Neural progenitor cell (in vitro differentiated cells): ENCODE measurements at regions not wholly inside any gene's neighbourhood (a gene's known extent, or its start where the extent isn't known, plus 50 kb on each side); places are given as distances from the start of the nearest gene placed in this dataset.
"Not testable (repeated sequence)": the region's sequence is repeated elsewhere in the genome, so short reads cannot be mapped to it uniquely, and the experiment has no call there.

ENCODE experiments used
- DNase-seq: peaks from one replicate; pipeline ENCODE4 v3.0.0-alpha.2; 2016; ENCODE audit warnings: low spot score
- H2AFZ ChIP-seq: fragments of 200-600 bp; sonication (generic); replicated peaks from 2 replicates; pipeline ENCODE4 v1.6.1; 2016; ENCODE audit warnings: antibody characterized with exemption
- H3F3A ChIP-seq: fragments of 200-600 bp; sonication (generic); 2 replicates; pipeline ENCODE4 v1.6.1; 2016; ENCODE audit warnings: antibody characterized with exemption, low read depth
- H3K27ac ChIP-seq: fragments of 200-600 bp; sonication (generic); 2 replicates; pipeline ENCODE4 v1.5.1; 2016; ENCODE audit warnings: mild to moderate bottlenecking
- H3K27me3 ChIP-seq: fragments of 200-600 bp; sonication (generic); 2 replicates; pipeline ENCODE4 v1.6.1; 2016; ENCODE audit warnings: mild to moderate bottlenecking, moderate library complexity
- H3K36me3 ChIP-seq: fragments of 200-600 bp; sonication (generic); 2 replicates; pipeline ENCODE4 v1.5.1; 2016
- H3K4me1 ChIP-seq: fragments of 200-600 bp; sonication (generic); 2 replicates; pipeline ENCODE4 v1.6.1; 2016; ENCODE audit warnings: mixed run types
- H3K4me2 ChIP-seq: fragments of 200-600 bp; sonication (generic); 2 replicates; pipeline ENCODE4 v1.6.1; 2016
- H3K4me3 ChIP-seq: fragments of 200-600 bp; sonication (generic); 2 replicates; pipeline ENCODE4 v1.5.1; 2016
- H3K79me2 ChIP-seq: fragments of 200-600 bp; sonication (generic); 2 replicates; pipeline ENCODE4 v1.6.1; 2016; ENCODE audit warnings: low read depth
- H3K9ac ChIP-seq: fragments of 200-600 bp; sonication (generic); 2 replicates; pipeline ENCODE4 v1.6.1; 2016
- H3K9me3 ChIP-seq: fragments of 200-600 bp; sonication (generic); 2 replicates; pipeline ENCODE4 v1.5.1; 2016; ENCODE audit warnings: low read depth
- H4K20me1 ChIP-seq: fragments of 200-600 bp; sonication (generic); 2 replicates; pipeline ENCODE4 v1.6.1; 2016; ENCODE audit warnings: low read depth
- H3K27ac Mint-ChIP-seq: 3 replicates; pipeline ENCODE4 v1.8.0; 2021; ENCODE audit warnings: mixed read lengths
- H3K27me3 Mint-ChIP-seq: 2 replicates; pipeline ENCODE4 v1.8.0; 2022; ENCODE audit warnings: low read depth, mild to moderate bottlenecking, inconsistent platforms, moderate library complexity, mixed read lengths; ENCODE audit not compliant: insufficient read depth
- H3K36me3 Mint-ChIP-seq: 3 replicates; pipeline ENCODE4 v1.8.0; 2021; ENCODE audit warnings: mixed read lengths
- H3K4me1 Mint-ChIP-seq: 3 replicates; pipeline ENCODE4 v1.8.0; 2021; ENCODE audit warnings: mixed read lengths
- H3K4me3 Mint-ChIP-seq: 3 replicates; pipeline ENCODE4 v1.8.0; 2021; ENCODE audit warnings: mild to moderate bottlenecking, moderate library complexity, mixed read lengths
- H3K9me3 Mint-ChIP-seq: 3 replicates; pipeline ENCODE4 v1.8.0; 2020; ENCODE audit warnings: mixed read lengths
- CTCF ChIP-seq: fragments of 200-600 bp; sonication (generic); IDR thresholded peaks from 2 replicates; pipeline ENCODE4 v1.5.1; 2017; ENCODE audit warnings: antibody characterized with exemption, mild to moderate bottlenecking
- EZH2 ChIP-seq: fragments of 200-600 bp; sonication (generic); IDR thresholded peaks from 2 replicates; pipeline ENCODE4 v1.6.1; 2017; ENCODE audit warnings: antibody characterized with exemption, mild to moderate bottlenecking, moderate library complexity
- EZH2phosphoT487 ChIP-seq: fragments of 200-600 bp; sonication (generic); IDR thresholded peaks from 2 replicates; pipeline ENCODE4 v1.6.1; 2017; ENCODE audit warnings: antibody characterized with exemption

- DNase-seq = no peak
- no peak overlapping the region for H2AFZ ChIP-seq
- no peak overlapping the region for H3K4me3 Mint-ChIP-seq
- H3F3A ChIP-seq = peaks cover 10% of the 10 kb centered on the region
- no peak overlapping the region for H3K27ac Mint-ChIP-seq
- no peaks in the 10 kb centered on the region for H3K36me3 Mint-ChIP-seq
- no peak overlapping the region for H3K4me3 ChIP-seq
- H3K27me3 Mint-ChIP-seq = no peaks in the 10 kb centered on the region
- peaks cover 11% of the 10 kb centered on the region for H3K4me1 Mint-ChIP-seq
- H3K27ac ChIP-seq = no peak overlapping the region
- no peaks in the 10 kb centered on the region for H3K36me3 ChIP-seq
- no peaks in the 10 kb centered on the region for H3K27me3 ChIP-seq
- no peaks in the 10 kb centered on the region for H3K9me3 ChIP-seq
- no peak overlapping the region for H3K9ac ChIP-seq
- H3K79me2 ChIP-seq = no peaks in the 10 kb centered on the region
- no peak overlapping the region for H3K4me2 ChIP-seq
- no peaks in the 10 kb centered on the region for H4K20me1 ChIP-seq
- H3K9me3 Mint-ChIP-seq = peaks cover 17% of the 10 kb centered on the region
- TF ChIP-seq EZH2phosphoT487 (no peak), EZH2 (no peak), CTCF (no peak)
- H3K4me1 ChIP-seq = peaks cover 14% of the 10 kb centered on the region
Measured at GRCh38 chr12:92059960-92060359, 85.7 kb downstream of the BTG1 start.

GRCh38 chr12:92058664-92059063 is 87.0 kb downstream of the BTG1 start:
- no peak overlapping the region for H3K4me2 ChIP-seq
- H3K9ac ChIP-seq = no peak overlapping the region
- H3K4me1 Mint-ChIP-seq = peaks cover 8% of the 10 kb centered on the region
- H3K36me3 Mint-ChIP-seq = no peaks in the 10 kb centered on the region
- no peak for TF ChIP-seq EZH2phosphoT487
- TF ChIP-seq EZH2 = no peak
- no peak for TF ChIP-seq CTCF
- peaks cover 14% of the 10 kb centered on the region for H3K4me1 ChIP-seq
- H3K27ac Mint-ChIP-seq = no peak overlapping the region
- no peaks in the 10 kb centered on the region for H3K27me3 ChIP-seq
- no peaks in the 10 kb centered on the region for H3K27me3 Mint-ChIP-seq
- no peaks in the 10 kb centered on the region for H3K79me2 ChIP-seq
- H3K4me3 Mint-ChIP-seq = no peak overlapping the region
- no peak overlapping the region for H2AFZ ChIP-seq
- peaks cover 17% of the 10 kb centered on the region for H3K9me3 Mint-ChIP-seq
- no peak for DNase-seq
- no peak overlapping the region for H3K4me3 ChIP-seq
- H3K27ac ChIP-seq = no peak overlapping the region
- H3F3A ChIP-seq = peaks cover 10% of the 10 kb centered on the region
- H3K36me3 ChIP-seq = no peaks in the 10 kb centered on the region
- no peaks in the 10 kb centered on the region for H3K9me3 ChIP-seq
- H4K20me1 ChIP-seq = no peaks in the 10 kb centered on the region

- H3K36me3 ChIP-seq, H3K4me3 Mint-ChIP-seq, H3K36me3 Mint-ChIP-seq, H3K27me3 Mint-ChIP-seq, H2AFZ ChIP-seq, H3K27ac ChIP-seq, H3K9ac ChIP-seq, H3K79me2 ChIP-seq, DNase-seq, H3K4me2 ChIP-seq, H3K27ac Mint-ChIP-seq, H3F3A ChIP-seq, H4K20me1 ChIP-seq, H3K4me3 ChIP-seq, H3K27me3 ChIP-seq, H3K4me1 ChIP-seq, H3K9me3 ChIP-seq, H3K4me1 Mint-ChIP-seq: not testable (repeated sequence)
- H3K9me3 Mint-ChIP-seq = peaks cover 18% of the 10 kb centered on the region
Measured at GRCh38 chr12:92056756-92057155, 88.9 kb downstream of the BTG1 start.

- H3K36me3 Mint-ChIP-seq = no peaks in the 10 kb centered on the region
- no peak for DNase-seq
- no peak overlapping the region for H3K4me3 Mint-ChIP-seq
Measured at GRCh38 chr12:92056290-92056689, 89.4 kb downstream of the BTG1 start.

More at GRCh38 chr12:92056290-92056689, 89.4 kb downstream of the BTG1 start:
- no peaks in the 10 kb centered on the region for H3K79me2 ChIP-seq
- no peak overlapping the region for H3K9ac ChIP-seq
- no peak overlapping the region for H3K4me3 ChIP-seq
- no peak overlapping the region for H2AFZ ChIP-seq
- no peaks in the 10 kb centered on the region for H3K27me3 Mint-ChIP-seq
- H3K4me1 ChIP-seq = no peaks in the 10 kb centered on the region
- H3K36me3 ChIP-seq = no peaks in the 10 kb centered on the region
- no peak overlapping the region for H3K27ac ChIP-seq
- H3K4me1 Mint-ChIP-seq = no peaks in the 10 kb centered on the region
- no peak overlapping the region for H3K27ac Mint-ChIP-seq
- no peaks in the 10 kb centered on the region for H4K20me1 ChIP-seq
- H3K9me3 Mint-ChIP-seq = peaks cover 20% of the 10 kb centered on the region
- no peak for TF ChIP-seq EZH2phosphoT487
- no peak for TF ChIP-seq CTCF
- no peak for TF ChIP-seq EZH2
- H3K9me3 ChIP-seq = no peaks in the 10 kb centered on the region
- no peaks in the 10 kb centered on the region for H3K27me3 ChIP-seq
- no peak overlapping the region for H3K4me2 ChIP-seq
- H3F3A ChIP-seq = no peaks in the 10 kb centered on the region
